Gastrocnemius medialis (tissue), 4 donors: ENCODE measurements at regions not wholly inside any gene's neighbourhood (a gene's known extent, or its start where the extent isn't known, plus 50 kb on each side); places are given as distances from the start of the nearest gene placed in this dataset.

ENCODE experiments used
- CTCF ChIP-seq, 5 experiments: fragments of 450-650 bp in 3 of 5; fragments of 200-600 bp in 2 of 5; sonication (generic) in 2 of 5; IDR thresholded peaks in 4 of 5; conservative IDR thresholded peaks in 1 of 5; 1 replicate in 4 of 5; 2 replicates in 1 of 5; pipeline ENCODE4 v1.5.1; 2016 to 2019; ENCODE audit warnings: antibody characterized with exemption in 5 of 5, mild to moderate bottlenecking in 3 of 5, moderate library complexity in 3 of 5
- POLR2A ChIP-seq, 2 donors: fragments of 450-650 bp; IDR thresholded peaks; one replicate each; pipeline ENCODE4 v1.6.1; 2017; ENCODE audit warnings: antibody characterized with exemption in 2 of 2, mild to moderate bottlenecking in 2 of 2, moderate library complexity in 2 of 2

- TF ChIP-seq POLR2A (IDR thresholded peaks at IDR 0.05) (no peak), CTCF (IDR thresholded peaks at IDR 0.05 in 4 of 5, conservative IDR thresholded peaks at IDR 0.05 in 1 of 5) (peak in 1 of 5 experiments; percentile 16)
These were observed 360.2 kb downstream of the ZIC3 start for GRCh38 chrX:137926090-137926489.
